Epithelial cell of esophagus (primary cell): ENCODE measurements at regions not wholly inside any gene's neighbourhood (a gene's known extent, or its start where the extent isn't known, plus 50 kb on each side); places are given as distances from the start of the nearest gene placed in this dataset.

ENCODE experiments used
- DNase-seq: peaks from one replicate; pipeline ENCODE4 v3.0.0; 2010; ENCODE audit warnings: low read depth
- H3K4me3 ChIP-seq: 2 replicates; pipeline ENCODE4 v1.5.1; 2011; ENCODE audit warnings: mild to moderate bottlenecking, low read length, control low read depth
- CTCF ChIP-seq: IDR thresholded peaks from 2 replicates; pipeline ENCODE4 v1.5.1; 2011; ENCODE audit warnings: low read depth, mild to moderate bottlenecking, low read length, control low read depth, inconsistent platforms; ENCODE audit not compliant: insufficient read depth; ENCODE audit errors: missing control alignments

- TF ChIP-seq CTCF: no peak
- DNase-seq: no peak
- no peak overlapping the region for H3K4me3 ChIP-seq
Measured at GRCh38 chr3:107098864-107099263, 278.4 kb upstream of the CCDC54 start.

- no peak overlapping the region for H3K4me3 ChIP-seq
- DNase-seq: no peak
- no peak for TF ChIP-seq CTCF
Measured at GRCh38 chr3:107100137-107100536, 277.1 kb upstream of the CCDC54 start.

GRCh38 chr3:107100573-107100972, 276.7 kb upstream of the CCDC54 start:
- no peak overlapping the region for H3K4me3 ChIP-seq
- TF ChIP-seq CTCF: no peak
- no peak for DNase-seq

- no peak for TF ChIP-seq CTCF
- DNase-seq: no peak
- no peak overlapping the region for H3K4me3 ChIP-seq
Measured at GRCh38 chr3:107103786-107104185, 273.5 kb upstream of the CCDC54 start.

GRCh38 chr3:107106316-107106715, 270.9 kb upstream of the CCDC54 start:
- no peak for TF ChIP-seq CTCF
- no peak overlapping the region for H3K4me3 ChIP-seq
- peak; percentile 73 for DNase-seq

- no peak for TF ChIP-seq CTCF
- no peak overlapping the region for H3K4me3 ChIP-seq
- DNase-seq: no peak
Measured at GRCh38 chr3:107106907-107107306, 270.3 kb upstream of the CCDC54 start.

- no peak for TF ChIP-seq CTCF
- DNase-seq: no peak
- H3K4me3 ChIP-seq: no peak overlapping the region
Measured at GRCh38 chr3:107110596-107111305, 266.5 kb upstream of the CCDC54 start.
